Glomerular visceral epithelial cell (primary cell): ENCODE measurements at regions not wholly inside any gene's neighbourhood (a gene's known extent, or its start where the extent isn't known, plus 50 kb on each side); places are given as distances from the start of the nearest gene placed in this dataset.
"Not testable (repeated sequence)": the region's sequence is repeated elsewhere in the genome, so short reads cannot be mapped to it uniquely, and the experiment has no call there.

Experiments used
- DNase-seq: peaks from one replicate; pipeline ENCODE4 v3.0.0-alpha.2; 2016; ENCODE audit errors: extremely low spot score

GRCh38 chr6:19603721-19604120 lies 233.4 kb upstream of the ID4 start:
- no peak for DNase-seq

GRCh38 chr6:19605624-19606023 lies 231.5 kb upstream of the ID4 start:
- no peak for DNase-seq

GRCh38 chr6:19608546-19608945 lies 228.6 kb upstream of the ID4 start:
- no peak for DNase-seq

GRCh38 chr6:19609972-19610641 lies 227.1 kb upstream of the ID4 start:
- DNase-seq = no peak

- DNase-seq = not testable (repeated sequence)
Observed at GRCh38 chr6:19612672-19613466, 224.3 kb upstream of the ID4 start.

- no peak for DNase-seq
Observed at GRCh38 chr6:19613678-19614077, 223.5 kb upstream of the ID4 start.

GRCh38 chr6:19616022-19616421 lies 221.1 kb upstream of the ID4 start:
- no peak for DNase-seq

GRCh38 chr6:19632230-19632629 lies 204.9 kb upstream of the ID4 start:
- no peak for DNase-seq

- DNase-seq = no peak
Observed at GRCh38 chr6:19632786-19633185, 204.4 kb upstream of the ID4 start.

GRCh38 chr6:19635728-19636127 lies 201.4 kb upstream of the ID4 start:
- DNase-seq = no peak

- DNase-seq = no peak
Observed at GRCh38 chr6:19637010-19637409, 200.2 kb upstream of the ID4 start.

- DNase-seq = no peak
Observed at GRCh38 chr6:19638931-19639330, 198.2 kb upstream of the ID4 start.

GRCh38 chr6:19643287-19643686 lies 193.9 kb upstream of the ID4 start:
- no peak for DNase-seq

GRCh38 chr6:19643713-19644112 lies 193.5 kb upstream of the ID4 start:
- DNase-seq = no peak

- no peak for DNase-seq
Observed at GRCh38 chr6:19655744-19656143, 181.4 kb upstream of the ID4 start.

GRCh38 chr6:19660123-19660910 lies 176.9 kb upstream of the ID4 start:
- DNase-seq = no peak

GRCh38 chr6:19662911-19663310 lies 174.3 kb upstream of the ID4 start:
- DNase-seq = no peak

- DNase-seq = no peak
Observed at GRCh38 chr6:19663479-19663878, 173.7 kb upstream of the ID4 start.

GRCh38 chr6:19664050-19664449 lies 173.1 kb upstream of the ID4 start:
- peak; percentile 1 for DNase-seq

- DNase-seq = no peak
Observed at GRCh38 chr6:19664878-19665612, 172.1 kb upstream of the ID4 start.

GRCh38 chr6:19665613-19665909 lies 171.6 kb upstream of the ID4 start:
- no peak for DNase-seq

- no peak for DNase-seq
Observed at GRCh38 chr6:19668710-19669109, 168.5 kb upstream of the ID4 start.
